OCI-LY3 (cell line): ENCODE measurements at regions not wholly inside any gene's neighbourhood (a gene's known extent, or its start where the extent isn't known, plus 50 kb on each side); places are given as distances from the start of the nearest gene placed in this dataset.

Source experiments
- H2AFZ ChIP-seq: fragments of 200-600, 300-600 bp; shearing (Covaris generic); 2 replicates; pipeline ENCODE4 v1.6.0; 2014; ENCODE audit warnings: antibody characterized with exemption, low read depth, low read length
- H3K27ac ChIP-seq: fragments of 200-600, 300-600 bp; sonication (generic); 2 replicates; pipeline ENCODE4 v1.5.1; 2014; ENCODE audit warnings: mild to moderate bottlenecking, low read length, moderate library complexity, mixed read lengths
- H3K27me3 ChIP-seq: fragments of 200-600, 300-600 bp; sonication (generic); 2 replicates; pipeline ENCODE4 v1.6.1; 2014; ENCODE audit warnings: low read depth, low read length, mixed read lengths
- H3K36me3 ChIP-seq: fragments of 200-600, 300-600 bp; sonication (generic); replicated peaks from 2 replicates; pipeline ENCODE3; 2014; ENCODE audit warnings: low read depth, low read length, mixed read lengths
- H3K4me1 ChIP-seq: fragments of 300-600, 200-600 bp; sonication (generic); 2 replicates; pipeline ENCODE4 v1.6.1; 2014; ENCODE audit warnings: low read length, mixed read lengths
- H3K4me2 ChIP-seq: fragments of 200-600, 300-600 bp; sonication (generic); 2 replicates; pipeline ENCODE4 v1.6.1; 2014; ENCODE audit warnings: low read length, mixed read lengths
- H3K4me3 ChIP-seq: fragments of 300-600, 200-600 bp; sonication (generic); 2 replicates; pipeline ENCODE4 v1.5.1; 2014; ENCODE audit warnings: antibody characterized with exemption, mild to moderate bottlenecking, low read length, moderate library complexity
- H3K79me2 ChIP-seq: fragments of 300-600, 200-600 bp; shearing (Covaris generic); 2 replicates; pipeline ENCODE4 v1.6.1; 2014; ENCODE audit warnings: mild to moderate bottlenecking, low read length, mixed read lengths
- H3K9ac ChIP-seq: fragments of 300-600, 200-600 bp; shearing (Covaris generic); 2 replicates; pipeline ENCODE4 v1.6.0; 2014; ENCODE audit warnings: mild to moderate bottlenecking, low read length, moderate library complexity
- H3K9me3 ChIP-seq: fragments of 200-600, 300-600 bp; shearing (Covaris generic); 2 replicates; pipeline ENCODE4 v1.6.1; 2014; ENCODE audit warnings: low read length, mixed read lengths; ENCODE audit not compliant: insufficient read depth
- H4K20me1 ChIP-seq: fragments of 200-600, 300-600 bp; sonication (generic); 2 replicates; pipeline ENCODE4 v1.6.1; 2016; ENCODE audit warnings: low read length, mixed read lengths; ENCODE audit not compliant: insufficient read depth
- CTCF ChIP-seq: fragments of 200-600, 300-600 bp; sonication (generic); IDR thresholded peaks from 2 replicates; pipeline ENCODE4 v1.5.1; 2014; ENCODE audit warnings: antibody characterized with exemption, low read length, low read depth
- EZH2phosphoT487 ChIP-seq: fragments of 200-600 bp; shearing (Covaris generic); IDR thresholded peaks from 2 replicates; pipeline ENCODE4 v1.6.1; 2018; ENCODE audit warnings: antibody characterized with exemption, mixed run types, low read depth

DNA sequence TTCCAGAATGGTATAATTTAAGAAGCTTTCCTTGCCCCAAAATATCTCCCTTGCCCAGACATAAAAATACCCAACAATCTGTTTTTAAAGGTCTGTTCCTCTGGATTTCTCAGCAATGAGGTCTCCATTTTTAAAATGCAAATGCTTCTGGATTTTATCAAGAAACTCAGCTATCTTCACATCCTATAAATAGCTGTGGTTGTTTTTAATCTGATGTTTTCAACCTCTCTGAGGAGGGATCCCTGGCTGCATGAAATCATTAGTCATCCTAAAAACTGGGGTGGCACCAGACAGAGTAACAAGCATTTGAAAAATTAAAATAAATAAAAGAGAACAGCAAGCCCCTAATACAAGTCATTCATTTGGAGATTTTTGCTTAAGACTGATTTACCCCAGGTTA lies 168.5 kb upstream of the ID4 start:
- Histone ChIP-seq H2AFZ (no peak overlapping the region), H3K4me2 (no peak overlapping the region), H3K9ac (no peak overlapping the region), H4K20me1 (no peaks in the 10 kb centered on the region), H3K9me3 (no peaks in the 10 kb centered on the region), H3K27me3 (no peaks in the 10 kb centered on the region), H3K4me3 (no peak overlapping the region), H3K36me3 (no peaks in the 10 kb centered on the region), H3K4me1 (no peaks in the 10 kb centered on the region), H3K79me2 (no peaks in the 10 kb centered on the region), H3K27ac (no peak overlapping the region)
- no peak for TF ChIP-seq EZH2phosphoT487
- no peak for TF ChIP-seq CTCF

GRCh38 chr6:19669206-19669605 lies 168.0 kb upstream of the ID4 start:
- Histone ChIP-seq H3K27ac (no peak overlapping the region), H3K9ac (no peak overlapping the region), H4K20me1 (no peaks in the 10 kb centered on the region), H3K9me3 (no peaks in the 10 kb centered on the region), H2AFZ (no peak overlapping the region), H3K79me2 (no peaks in the 10 kb centered on the region), H3K4me2 (no peak overlapping the region), H3K4me3 (no peak overlapping the region), H3K36me3 (no peaks in the 10 kb centered on the region), H3K27me3 (no peaks in the 10 kb centered on the region), H3K4me1 (no peaks in the 10 kb centered on the region)
- no peak for TF ChIP-seq CTCF
- no peak for TF ChIP-seq EZH2phosphoT487

DNA sequence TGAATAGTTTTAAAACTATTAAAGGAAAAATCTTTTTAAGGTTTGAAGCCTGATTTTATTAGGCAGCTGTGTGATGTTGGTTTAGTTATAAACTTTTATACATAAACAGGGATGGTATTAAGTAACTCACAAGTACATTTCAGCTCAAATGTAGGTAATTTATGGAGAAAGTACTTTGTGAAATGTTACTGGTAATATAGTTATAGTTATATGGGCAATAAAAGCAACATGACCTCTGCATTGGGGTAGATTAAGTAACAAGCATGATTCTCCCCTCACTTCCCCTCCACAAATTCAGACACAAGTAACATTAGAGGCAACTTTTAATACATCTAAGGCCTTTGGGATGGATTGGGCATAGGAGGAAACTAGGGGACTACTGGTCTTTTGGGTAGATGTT lies 154.3 kb upstream of the ID4 start:
- H3K27me3 ChIP-seq: no peaks in the 10 kb centered on the region
- no peak overlapping the region for H2AFZ ChIP-seq
- H3K79me2 ChIP-seq: no peaks in the 10 kb centered on the region
- H3K36me3 ChIP-seq: no peaks in the 10 kb centered on the region
- no peak overlapping the region for H3K4me3 ChIP-seq
- H3K9ac ChIP-seq: no peak overlapping the region
- H3K4me2 ChIP-seq: no peak overlapping the region
- no peaks in the 10 kb centered on the region for H4K20me1 ChIP-seq
- no peak overlapping the region for H3K27ac ChIP-seq
- no peaks in the 10 kb centered on the region for H3K9me3 ChIP-seq
- TF ChIP-seq EZH2phosphoT487: no peak
- H3K4me1 ChIP-seq: no peaks in the 10 kb centered on the region

DNA sequence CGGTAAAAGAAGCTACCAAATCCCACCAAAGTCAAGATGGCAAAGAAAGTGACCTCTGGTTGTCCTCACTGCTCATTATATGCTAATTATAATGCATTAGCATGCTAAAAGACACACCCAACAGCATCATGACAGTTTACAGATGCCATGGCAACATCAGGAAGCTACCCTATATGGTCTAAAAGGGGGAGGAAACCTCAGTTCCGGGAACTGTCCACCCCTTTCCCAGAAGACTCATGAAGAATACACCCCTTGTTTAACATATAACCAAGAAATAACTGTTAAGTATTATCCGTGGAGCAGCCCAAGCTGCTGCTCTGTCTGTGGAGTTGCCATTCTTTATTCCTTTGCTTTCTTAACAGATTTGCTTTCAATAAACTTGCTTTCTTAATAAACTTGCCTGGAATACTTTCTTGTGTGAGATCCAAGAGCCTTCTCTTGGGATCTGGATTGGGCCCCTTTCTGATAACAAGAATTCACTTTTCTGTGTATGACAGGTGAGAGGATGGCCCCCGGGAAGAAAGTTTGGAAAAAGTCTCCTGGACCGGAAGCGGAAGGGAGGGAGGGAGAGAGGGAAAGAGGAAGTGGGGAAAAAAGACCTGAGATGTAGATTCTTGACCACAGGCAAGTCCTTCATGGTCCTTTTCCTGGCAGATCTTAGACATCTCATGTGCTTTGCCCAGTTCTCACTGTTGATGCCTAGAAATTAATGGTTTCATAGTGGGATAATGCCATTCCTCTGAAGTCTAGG lies 146.7 kb upstream of the ID4 start:
- no peaks in the 10 kb centered on the region for H4K20me1 ChIP-seq
- no peaks in the 10 kb centered on the region for H3K27me3 ChIP-seq
- H3K9me3 ChIP-seq: no peaks in the 10 kb centered on the region
- H3K36me3 ChIP-seq: no peaks in the 10 kb centered on the region
- H3K9ac ChIP-seq: no peak overlapping the region
- TF ChIP-seq CTCF (no peak), EZH2phosphoT487 (no peak)
- H2AFZ ChIP-seq: no peak overlapping the region
- H3K4me2 ChIP-seq: no peak overlapping the region
- no peak overlapping the region for H3K27ac ChIP-seq
- H3K4me3 ChIP-seq: no peak overlapping the region
- H3K79me2 ChIP-seq: no peaks in the 10 kb centered on the region
- no peaks in the 10 kb centered on the region for H3K4me1 ChIP-seq
